ENCODE measurements at regions not wholly inside any gene's neighbourhood (a gene's known extent, or its start where the extent isn't known, plus 50 kb on each side); places are given as distances from the start of the nearest gene placed in this dataset.
"Not testable (repeated sequence)": the region's sequence is repeated elsewhere in the genome, so short reads cannot be mapped to it uniquely, and the experiment has no call there.

DNA sequence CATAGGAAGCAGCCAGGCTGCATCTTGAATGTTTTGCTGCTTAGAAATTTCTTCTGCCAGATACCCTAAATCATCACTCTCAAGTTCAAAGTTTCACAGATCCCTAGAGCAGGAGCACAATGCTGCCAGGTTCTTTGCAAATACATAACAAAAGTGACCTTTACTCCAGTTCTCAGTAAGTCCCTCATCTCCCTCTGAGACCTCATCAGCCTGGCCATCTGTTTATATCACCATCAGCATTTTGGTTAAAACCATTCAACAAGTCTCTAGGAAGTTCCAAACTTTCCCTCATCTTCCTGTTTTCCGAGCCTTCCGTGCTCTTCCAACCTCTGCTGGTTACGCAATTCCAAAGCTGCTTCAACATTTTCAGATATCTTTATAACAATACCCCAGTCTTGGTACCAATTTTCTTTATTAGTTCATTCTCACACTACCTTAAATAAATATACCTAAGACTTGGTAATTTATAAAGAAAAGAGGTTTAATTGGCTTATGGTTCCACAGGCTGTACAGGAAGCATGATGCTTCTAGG is 204.8 kb upstream of the STT3B start:
- ATAC-seq; H3K36me3 Mint-ChIP-seq; H3K9me3 Mint-ChIP-seq; H3K4me3 Mint-ChIP-seq; H3K27me3 Mint-ChIP-seq; H3K27ac Mint-ChIP-seq; DNase-seq (ENCODE audit: low spot score); H3K4me1 Mint-ChIP-seq (ENCODE audit: low read depth in 2 of 2): not testable (repeated sequence)

- peaks cover 8% of the 10 kb centered on the region for H3K9me3 Mint-ChIP-seq
- H3K4me1 Mint-ChIP-seq (ENCODE audit: low read depth in 2 of 2), result no peaks in the 10 kb centered on the region
- no peak overlapping the region for H3K27ac Mint-ChIP-seq
- DNase-seq (ENCODE audit: low spot score) (no peak), ATAC-seq (no peak)
- no peak overlapping the region for H3K4me3 Mint-ChIP-seq
- peaks cover 6% of the 10 kb centered on the region for H3K36me3 Mint-ChIP-seq
- H3K27me3 Mint-ChIP-seq, result peaks cover 0 to 8% of the 10 kb centered on the region in 2 donors
Measured at GRCh38 chr3:31331278-31331677, 201.4 kb upstream of the STT3B start.

GRCh38 chr3:31341130-31341529 is 191.6 kb upstream of the STT3B start:
- H3K36me3 Mint-ChIP-seq, result peaks cover 8% of the 10 kb centered on the region
- H3K27ac Mint-ChIP-seq, result no peak overlapping the region
- no peak for DNase-seq (ENCODE audit: low spot score)
- no peak overlapping the region for H3K4me3 Mint-ChIP-seq
- ATAC-seq, result no peak
- H3K27me3 Mint-ChIP-seq, result peaks cover 0 to 18% of the 10 kb centered on the region in 2 donors
- peaks cover 6% of the 10 kb centered on the region for H3K9me3 Mint-ChIP-seq
- no peaks in the 10 kb centered on the region for H3K4me1 Mint-ChIP-seq (ENCODE audit: low read depth in 2 of 2)

- ATAC-seq, result no peak
- Mint-ChIP-seq H3K36me3 (peaks cover 8% of the 10 kb centered on the region), H3K27ac (no peak overlapping the region), H3K4me1 (ENCODE audit: low read depth in 2 of 2) (no peaks in the 10 kb centered on the region), H3K27me3 (peaks cover 0 to 18% of the 10 kb centered on the region in 2 donors), H3K4me3 (no peak overlapping the region), H3K9me3 (peaks cover 6% of the 10 kb centered on the region)
- no peak for DNase-seq (ENCODE audit: low spot score)
Measured at GRCh38 chr3:31343075-31343474, 189.7 kb upstream of the STT3B start.

DNA sequence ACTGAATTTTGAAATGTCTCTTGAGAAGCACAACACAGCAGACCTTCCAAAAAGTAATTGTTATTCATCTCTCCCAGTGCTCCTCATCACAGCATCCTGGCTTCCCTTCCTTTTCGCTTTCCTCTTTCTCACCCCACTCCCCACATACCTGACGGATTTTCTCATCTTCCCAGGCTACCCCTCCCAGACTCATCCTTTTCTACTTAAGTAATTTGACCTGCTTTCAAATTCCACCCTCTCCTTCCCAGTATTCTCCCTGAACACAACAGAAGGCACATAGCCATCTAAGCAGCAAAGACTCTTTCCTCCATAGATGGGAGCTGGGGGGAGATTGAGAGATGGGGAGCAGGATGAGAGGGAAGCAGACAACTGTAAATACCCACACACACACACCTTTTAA is 187.1 kb upstream of the STT3B start:
- no peaks in the 10 kb centered on the region for H3K4me1 Mint-ChIP-seq (ENCODE audit: low read depth in 2 of 2)
- peaks cover 8% of the 10 kb centered on the region for H3K36me3 Mint-ChIP-seq
- H3K4me3 Mint-ChIP-seq, result no peak overlapping the region
- peaks cover 0 to 18% of the 10 kb centered on the region in 2 donors for H3K27me3 Mint-ChIP-seq
- DNase-seq (ENCODE audit: low spot score) (no peak), ATAC-seq (no peak)
- H3K9me3 Mint-ChIP-seq, result peaks cover 6% of the 10 kb centered on the region
- no peak overlapping the region for H3K27ac Mint-ChIP-seq

DNA sequence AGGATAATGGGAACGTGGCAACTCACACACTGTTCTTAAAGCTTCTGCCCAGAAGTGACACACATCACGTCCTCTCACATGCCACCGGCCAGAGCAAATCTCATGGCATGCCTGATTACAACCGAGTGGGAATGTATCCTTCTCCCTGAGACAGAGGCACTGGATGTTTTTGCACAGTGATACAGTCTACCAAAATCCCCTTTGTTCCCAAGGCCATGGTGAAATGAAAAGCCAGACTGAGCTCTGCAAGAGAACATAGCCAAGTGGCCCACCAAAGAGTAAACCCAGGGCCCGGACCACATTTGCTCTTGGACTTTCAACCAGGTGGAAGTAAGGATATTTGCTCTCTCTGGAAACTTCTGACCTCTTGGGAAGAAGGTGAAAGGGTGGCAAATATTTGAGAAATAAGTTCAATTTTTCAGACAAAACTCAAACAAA is 186.2 kb upstream of the STT3B start:
- DNase-seq (ENCODE audit: low spot score), result no peak
- Mint-ChIP-seq H3K4me3 (no peak overlapping the region), H3K27me3 (peaks cover 0 to 18% of the 10 kb centered on the region in 2 donors), H3K36me3 (peaks cover 8% of the 10 kb centered on the region), H3K4me1 (ENCODE audit: low read depth in 2 of 2) (no peaks in the 10 kb centered on the region), H3K9me3 (peaks cover 6% of the 10 kb centered on the region), H3K27ac (no peak overlapping the region)
- no peak for ATAC-seq

DNA sequence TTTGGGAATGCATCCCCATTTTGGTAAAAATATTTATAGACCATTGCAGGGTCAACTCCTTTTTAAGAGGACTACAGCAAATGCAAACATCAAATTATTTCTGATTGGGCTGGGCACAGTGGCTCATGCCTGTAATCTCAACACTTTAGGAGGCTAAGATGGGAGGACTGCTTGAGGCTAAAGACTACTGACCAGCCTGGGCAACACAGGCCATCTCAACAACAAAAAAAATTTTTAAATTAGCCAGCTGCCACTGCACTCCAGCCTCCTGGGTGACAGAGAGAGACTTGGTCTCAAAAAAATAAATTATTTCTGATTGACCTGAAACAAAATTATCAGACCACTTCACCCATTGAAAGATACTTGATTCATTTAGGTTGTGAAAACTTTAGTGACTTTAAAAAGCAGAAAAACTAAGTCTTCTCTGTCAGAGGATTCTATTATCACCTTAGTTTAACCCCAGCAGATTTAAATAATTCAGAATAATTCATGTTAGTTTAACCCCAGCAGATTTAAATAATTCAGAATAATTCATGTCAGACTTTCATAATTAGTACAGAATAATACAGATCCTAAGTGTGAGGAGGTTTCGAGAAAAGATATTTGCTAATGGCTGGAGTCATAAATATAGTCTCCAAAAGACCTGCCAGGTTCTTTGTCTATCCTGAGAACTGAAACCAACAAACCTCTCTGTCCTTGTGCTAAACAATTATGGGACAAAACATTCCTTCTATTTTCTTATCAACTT is 183.6 kb upstream of the STT3B start:
- Mint-ChIP-seq H3K4me3 (no peak overlapping the region), H3K27me3 (peaks cover 0 to 8% of the 10 kb centered on the region in 2 donors), H3K9me3 (peaks cover 3% of the 10 kb centered on the region), H3K4me1 (ENCODE audit: low read depth in 2 of 2) (no peaks in the 10 kb centered on the region), H3K36me3 (peaks cover 5% of the 10 kb centered on the region), H3K27ac (no peak overlapping the region)
- ATAC-seq (no peak), DNase-seq (ENCODE audit: low spot score) (no peak)

- no peak for ATAC-seq
- Mint-ChIP-seq H3K27me3 (peaks cover 0 to 8% of the 10 kb centered on the region in 2 donors), H3K9me3 (peaks cover under 1% of the 10 kb centered on the region), H3K4me3 (no peak overlapping the region), H3K27ac (no peak overlapping the region), H3K4me1 (ENCODE audit: low read depth in 2 of 2) (no peaks in the 10 kb centered on the region), H3K36me3 (peaks cover under 1% of the 10 kb centered on the region)
- DNase-seq (ENCODE audit: low spot score), result no peak
Measured at GRCh38 chr3:31350307-31350706, 182.4 kb upstream of the STT3B start.

DNA sequence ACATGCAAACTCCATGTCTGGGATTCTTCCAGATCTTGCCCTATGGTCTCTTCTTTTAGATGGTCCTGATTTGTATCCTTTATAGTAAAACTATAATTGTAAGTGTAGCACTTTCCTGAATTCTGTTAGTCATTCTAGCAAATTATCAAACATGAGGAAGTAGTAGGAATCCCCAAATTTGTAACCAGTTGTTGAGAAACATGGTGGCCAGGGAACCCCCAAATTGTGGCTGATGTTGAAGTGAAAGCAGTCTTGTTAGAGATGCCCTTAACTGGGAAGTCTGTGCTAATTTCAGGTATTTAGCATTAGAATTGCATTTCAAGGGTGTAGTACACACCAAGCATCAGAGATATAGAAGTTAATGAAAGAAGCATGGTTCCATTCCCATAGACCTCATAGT is 180.4 kb upstream of the STT3B start:
- DNase-seq (ENCODE audit: low spot score) (no peak), ATAC-seq (no peak)
- Mint-ChIP-seq H3K4me3 (no peak overlapping the region), H3K36me3 (peaks cover 5% of the 10 kb centered on the region), H3K4me1 (ENCODE audit: low read depth in 2 of 2) (no peaks in the 10 kb centered on the region), H3K27ac (no peak overlapping the region), H3K27me3 (peaks cover 0 to 8% of the 10 kb centered on the region in 2 donors), H3K9me3 (peaks cover 3% of the 10 kb centered on the region)

- ATAC-seq, result no peak
Measured at GRCh38 chr3:31353166-31353565, 179.6 kb upstream of the STT3B start.

GRCh38 chr3:31354373-31354772 is 178.4 kb upstream of the STT3B start:
- Mint-ChIP-seq H3K4me1 (ENCODE audit: low read depth in 2 of 2) (no peaks in the 10 kb centered on the region), H3K27me3 (peaks cover 0 to 8% of the 10 kb centered on the region in 2 donors), H3K9me3 (peaks cover 3% of the 10 kb centered on the region), H3K36me3 (peaks cover 5% of the 10 kb centered on the region), H3K4me3 (no peak overlapping the region), H3K27ac (no peak overlapping the region)
- DNase-seq (ENCODE audit: low spot score) (no peak), ATAC-seq (no peak)

More at GRCh38 chr3:31353166-31353565, 179.6 kb upstream of the STT3B start:
- H3K27me3 Mint-ChIP-seq, result peaks cover 0 to 8% of the 10 kb centered on the region in 2 donors
- H3K4me3 Mint-ChIP-seq, result no peak overlapping the region
- H3K4me1 Mint-ChIP-seq (ENCODE audit: low read depth in 2 of 2), result no peaks in the 10 kb centered on the region
- DNase-seq (ENCODE audit: low spot score), result no peak
- no peak overlapping the region for H3K27ac Mint-ChIP-seq
- H3K9me3 Mint-ChIP-seq, result peaks cover 3% of the 10 kb centered on the region
- H3K36me3 Mint-ChIP-seq, result peaks cover 5% of the 10 kb centered on the region

GRCh38 chr3:31355807-31356206 is 176.9 kb upstream of the STT3B start:
- peaks cover 0 to 8% of the 10 kb centered on the region in 2 donors for H3K27me3 Mint-ChIP-seq
- DNase-seq (ENCODE audit: low spot score) (no peak), ATAC-seq (no peak)
- H3K27ac Mint-ChIP-seq, result no peak overlapping the region
- peaks cover 3% of the 10 kb centered on the region for H3K9me3 Mint-ChIP-seq
- peaks cover 5% of the 10 kb centered on the region for H3K36me3 Mint-ChIP-seq
- no peaks in the 10 kb centered on the region for H3K4me1 Mint-ChIP-seq (ENCODE audit: low read depth in 2 of 2)
- no peak overlapping the region for H3K4me3 Mint-ChIP-seq

- no peak for ATAC-seq
- no peak overlapping the region for H3K4me3 Mint-ChIP-seq
Measured at GRCh38 chr3:31356941-31357340, 175.8 kb upstream of the STT3B start.

GRCh38 chr3:31357451-31357850 is 175.3 kb upstream of the STT3B start:
- no peaks in the 10 kb centered on the region for H3K4me1 Mint-ChIP-seq (ENCODE audit: low read depth in 2 of 2)
- DNase-seq (ENCODE audit: low spot score) (no peak), ATAC-seq (no peak)
- H3K36me3 Mint-ChIP-seq, result peaks cover 5% of the 10 kb centered on the region
- H3K4me3 Mint-ChIP-seq, result no peak overlapping the region
- H3K27ac Mint-ChIP-seq, result no peak overlapping the region
- peaks cover 3% of the 10 kb centered on the region for H3K9me3 Mint-ChIP-seq
- H3K27me3 Mint-ChIP-seq, result peaks cover 3 to 10% of the 10 kb centered on the region in 2 donors

More at GRCh38 chr3:31356941-31357340, 175.8 kb upstream of the STT3B start:
- peaks cover 3% of the 10 kb centered on the region for H3K9me3 Mint-ChIP-seq
- no peaks in the 10 kb centered on the region for H3K4me1 Mint-ChIP-seq (ENCODE audit: low read depth in 2 of 2)
- peaks cover 2 to 10% of the 10 kb centered on the region in 2 donors for H3K27me3 Mint-ChIP-seq
- H3K36me3 Mint-ChIP-seq, result peaks cover 5% of the 10 kb centered on the region
- H3K27ac Mint-ChIP-seq, result no peak overlapping the region
- no peak for DNase-seq (ENCODE audit: low spot score)
